GM19025 (cell line): ENCODE measurements at regions not wholly inside any gene's neighbourhood (a gene's known extent, or its start where the extent isn't known, plus 50 kb on each side); places are given as distances from the start of the nearest gene placed in this dataset.

Experiments used
- ATAC-seq: cut with Tn5 transposase; IDR thresholded peaks from one replicate; pipeline ENCODE4 v1.9.1; 2021; ENCODE audit warnings: mild to moderate bottlenecking, low read depth, moderate library complexity; ENCODE audit not compliant: unreplicated experiment

DNA sequence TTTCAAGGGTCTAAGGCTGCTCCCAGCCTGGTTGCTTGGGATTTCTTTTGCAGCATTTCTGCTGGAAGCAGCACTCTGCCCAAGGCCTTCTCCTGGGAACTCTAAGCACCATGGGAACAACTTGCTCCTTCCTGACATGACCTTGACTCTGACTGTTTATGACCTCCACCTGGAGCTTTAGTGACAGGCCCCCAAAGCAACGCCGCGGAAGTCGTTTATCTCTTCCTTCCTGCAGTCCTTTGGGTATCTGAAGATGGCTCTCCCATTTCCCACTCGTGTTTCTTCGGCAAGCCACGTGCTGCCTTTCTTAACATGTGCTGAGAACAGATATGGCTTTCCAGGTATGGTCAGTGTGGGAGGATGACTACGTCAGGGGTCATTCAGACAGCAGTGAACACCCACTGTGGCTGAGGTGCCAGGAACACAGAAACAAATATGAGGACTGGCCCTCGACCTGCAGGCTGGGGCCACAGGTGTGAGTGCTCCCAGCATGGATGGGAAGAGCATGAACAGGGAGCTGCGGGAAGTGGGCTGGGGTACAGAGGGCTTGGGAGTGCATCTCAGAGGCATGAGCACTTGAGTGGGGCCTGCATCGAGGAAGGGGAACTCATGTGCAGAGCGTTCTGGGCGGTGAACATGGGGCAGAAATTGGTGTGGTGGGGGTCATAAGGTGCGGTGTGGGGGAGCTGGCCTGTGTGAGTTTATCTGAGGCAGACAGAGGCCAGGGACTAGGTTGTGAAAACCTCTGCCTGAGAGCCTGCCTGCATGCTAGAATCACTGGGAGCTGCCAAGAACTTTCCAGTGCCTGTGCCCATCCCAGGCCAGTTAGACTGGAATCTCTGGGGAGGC lies 140.5 kb downstream of the TSN start:
- ATAC-seq = no peak

DNA sequence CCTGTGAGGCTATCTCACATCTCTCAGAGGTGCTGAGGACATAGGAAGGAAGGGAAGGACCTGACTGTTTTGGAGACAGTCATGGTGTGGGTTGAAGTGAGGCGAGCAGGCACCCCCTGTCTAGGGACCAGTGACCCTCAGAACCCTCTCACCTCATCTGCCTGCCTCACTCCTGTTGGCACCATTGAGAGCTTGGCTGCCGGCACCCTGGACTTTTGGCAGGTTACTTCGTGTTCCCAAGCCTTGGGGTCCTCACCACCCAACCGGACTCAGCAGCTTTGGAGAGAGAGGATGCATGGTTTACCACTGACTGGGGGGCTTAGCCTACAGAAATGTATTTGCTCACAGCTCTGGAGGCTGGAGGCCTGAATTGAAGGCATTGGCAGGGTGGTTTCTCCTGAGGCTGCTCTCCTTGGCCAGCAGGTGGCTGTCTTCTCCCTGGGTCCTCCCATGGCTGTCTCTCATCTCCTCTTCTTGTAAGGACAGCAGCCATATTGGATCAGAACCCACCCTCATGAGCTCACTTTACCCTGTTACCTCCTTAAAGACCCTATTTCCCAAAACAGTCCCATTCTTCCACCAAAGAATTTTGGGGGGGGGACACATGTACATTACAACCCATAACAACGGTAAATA lies 142.0 kb downstream of the TSN start:
- peak; percentile 74 for ATAC-seq

DNA sequence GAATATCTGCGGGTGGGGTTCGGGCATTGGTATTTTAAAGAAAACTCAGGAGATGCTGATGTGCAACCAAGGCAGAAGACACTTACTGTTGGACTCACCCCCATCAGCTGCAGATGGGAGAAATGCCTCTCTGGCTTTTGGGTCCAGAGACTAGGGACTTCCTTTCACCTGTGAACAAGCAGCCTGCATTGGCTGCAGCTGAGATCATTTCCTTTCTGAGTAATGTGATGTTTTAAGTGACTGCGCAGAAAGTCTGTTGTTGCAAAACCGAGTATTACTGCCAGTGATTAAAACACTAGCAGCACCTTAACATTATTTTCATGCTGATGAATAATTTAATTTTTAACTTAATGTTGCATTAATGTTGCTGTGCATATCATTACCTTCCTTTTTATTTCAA lies 143.0 kb downstream of the TSN start:
- ATAC-seq = no peak

DNA sequence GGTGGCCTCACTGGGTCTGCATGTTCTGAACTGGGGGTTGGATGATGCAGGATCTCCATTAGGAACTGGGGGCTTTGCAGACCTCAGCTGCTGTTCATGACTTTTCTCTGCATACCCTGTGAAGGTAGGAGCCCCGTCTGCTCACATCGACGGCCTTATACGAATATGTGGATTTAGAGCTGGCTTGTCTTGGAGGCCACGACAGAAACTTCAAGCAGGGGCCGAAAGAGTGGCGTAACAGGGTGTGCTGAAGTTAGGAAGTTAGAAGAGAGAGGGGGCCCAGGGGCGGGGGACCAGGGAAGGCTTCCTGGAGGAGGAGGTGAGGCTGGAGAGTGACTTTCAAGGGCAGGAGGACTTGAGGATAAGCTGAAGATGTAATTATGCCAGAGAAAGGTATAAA lies 144.9 kb downstream of the TSN start:
- no peak for ATAC-seq

DNA sequence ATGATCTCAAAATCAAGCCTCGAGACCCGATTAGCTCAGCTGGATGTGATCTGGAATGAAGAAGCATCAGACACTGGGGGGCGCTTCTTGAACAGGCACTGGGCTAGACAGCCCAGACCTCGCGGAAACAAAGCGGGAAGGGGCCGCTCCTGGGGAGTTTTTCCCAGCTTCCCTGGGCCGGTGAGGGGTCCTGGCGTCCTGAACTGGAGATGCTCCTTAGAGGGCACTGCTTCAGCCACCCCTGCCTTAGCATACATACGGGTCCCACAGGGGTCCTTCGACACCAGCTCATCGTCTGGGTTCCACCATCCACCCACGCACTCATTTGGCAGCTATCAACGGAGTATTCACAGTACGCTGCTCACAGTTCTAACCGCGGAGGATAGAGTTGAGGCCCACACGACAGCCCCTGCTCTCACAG lies 146.7 kb downstream of the TSN start:
- ATAC-seq = no peak

DNA sequence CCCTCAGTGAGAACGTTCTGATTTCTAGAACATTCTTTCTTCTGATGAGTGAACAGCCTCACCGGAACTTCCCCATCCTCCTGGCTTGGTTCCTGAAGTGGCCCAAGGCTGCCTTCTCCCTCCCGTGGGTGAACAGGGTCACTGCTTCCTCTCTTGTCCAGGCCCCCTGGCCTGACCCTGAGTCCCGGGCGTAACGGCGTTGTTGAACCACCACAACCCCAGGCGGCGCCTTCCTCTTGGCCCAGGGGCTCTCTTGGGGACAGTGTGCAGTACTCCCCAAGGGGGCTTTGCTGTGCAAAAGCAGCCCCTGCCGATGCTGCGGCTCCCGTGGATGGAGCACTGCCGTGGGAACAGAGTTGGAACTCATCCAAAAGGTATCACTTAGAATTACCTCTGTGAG lies 147.2 kb downstream of the TSN start:
- no peak for ATAC-seq

DNA sequence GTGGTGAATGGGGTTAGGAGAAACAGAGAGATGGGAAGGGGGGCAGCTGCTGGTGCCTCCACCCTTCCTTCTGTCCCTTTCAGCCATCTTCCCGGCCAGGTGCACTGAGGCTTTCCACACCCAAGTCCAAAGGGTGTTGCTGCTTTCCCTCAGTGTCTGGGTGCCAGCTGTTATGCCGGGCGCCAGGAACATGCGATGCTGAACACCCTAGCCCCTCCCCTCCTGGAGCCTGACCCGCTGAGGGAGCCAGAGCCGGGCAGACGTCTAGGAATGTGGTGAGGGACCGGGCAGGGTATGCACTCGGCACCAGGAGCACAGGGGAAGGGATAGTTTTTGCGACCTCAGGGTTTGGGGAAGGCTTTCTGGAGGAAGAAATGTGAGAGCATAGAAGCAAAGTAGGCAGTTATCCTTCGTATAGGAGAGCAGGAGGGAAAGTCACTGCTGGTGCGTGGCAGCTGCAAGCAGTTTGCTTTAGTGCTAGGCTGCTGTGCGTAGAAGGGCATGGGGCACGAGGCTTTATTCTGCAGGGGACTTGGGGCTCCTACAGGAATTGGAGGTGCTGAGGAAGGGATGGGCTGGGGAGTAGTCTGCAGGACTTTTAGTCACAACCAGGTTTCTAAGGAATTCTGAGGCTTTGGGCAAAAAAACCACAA lies 147.7 kb downstream of the TSN start:
- ATAC-seq = no peak

DNA sequence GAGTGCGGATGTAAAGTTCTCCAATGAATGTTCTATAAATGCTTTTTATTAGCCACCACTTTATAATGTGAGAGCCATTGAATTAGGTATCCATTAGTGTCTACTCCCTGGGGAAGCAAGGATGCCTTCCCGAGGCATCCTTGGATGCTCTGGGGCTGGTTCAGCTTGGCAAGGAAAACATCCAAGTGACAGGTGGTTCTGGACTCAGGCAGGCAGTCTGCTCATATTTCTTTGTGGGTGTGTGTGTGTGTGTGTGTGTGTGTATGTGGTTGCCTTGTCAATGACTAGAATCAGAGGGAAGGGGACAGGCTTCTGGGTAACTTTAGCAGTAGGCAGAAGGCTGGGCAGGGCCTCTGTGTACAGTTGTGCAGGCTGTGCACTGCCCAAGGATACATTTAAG lies 149.2 kb downstream of the TSN start:
- ATAC-seq = no peak

DNA sequence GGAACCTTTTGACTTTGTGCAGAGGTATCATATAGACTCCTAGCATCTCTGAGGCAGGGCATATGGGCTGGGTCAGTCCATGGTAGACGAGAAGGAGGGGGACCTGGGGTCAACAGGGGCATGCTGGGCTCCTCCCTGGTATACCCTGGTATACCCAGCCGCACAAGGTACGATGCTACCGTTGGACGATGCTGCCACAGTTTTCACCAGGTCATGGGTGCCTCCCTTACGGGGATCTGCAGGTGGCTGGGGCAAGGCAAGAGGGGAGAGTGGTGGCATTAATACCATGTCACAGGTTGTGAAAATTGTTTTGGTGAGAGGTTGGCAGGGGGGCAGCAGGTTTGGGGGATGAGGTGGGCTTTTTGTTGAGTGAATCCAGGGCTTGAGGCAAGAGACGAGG lies 149.8 kb downstream of the TSN start:
- no peak for ATAC-seq

DNA sequence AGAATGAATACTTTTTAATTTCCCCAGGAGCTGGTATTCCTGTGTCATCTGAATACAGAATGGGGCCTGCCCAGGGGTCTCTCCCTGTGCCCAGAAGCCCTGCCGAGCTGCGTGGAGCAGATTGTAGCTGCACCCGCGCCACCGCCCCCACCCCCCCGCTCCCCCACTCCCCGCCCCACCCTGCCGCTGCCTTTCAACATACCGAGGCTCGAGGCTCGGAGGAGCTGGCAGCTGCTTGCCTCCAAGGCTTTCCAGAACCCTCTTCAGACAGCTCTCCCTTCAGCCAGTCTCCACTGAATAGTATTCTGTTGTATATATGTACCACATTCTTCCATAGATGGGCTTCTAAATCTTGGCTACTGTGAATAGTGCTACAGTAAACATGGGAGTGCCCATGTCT lies 150.7 kb downstream of the TSN start:
- ATAC-seq = no peak

DNA sequence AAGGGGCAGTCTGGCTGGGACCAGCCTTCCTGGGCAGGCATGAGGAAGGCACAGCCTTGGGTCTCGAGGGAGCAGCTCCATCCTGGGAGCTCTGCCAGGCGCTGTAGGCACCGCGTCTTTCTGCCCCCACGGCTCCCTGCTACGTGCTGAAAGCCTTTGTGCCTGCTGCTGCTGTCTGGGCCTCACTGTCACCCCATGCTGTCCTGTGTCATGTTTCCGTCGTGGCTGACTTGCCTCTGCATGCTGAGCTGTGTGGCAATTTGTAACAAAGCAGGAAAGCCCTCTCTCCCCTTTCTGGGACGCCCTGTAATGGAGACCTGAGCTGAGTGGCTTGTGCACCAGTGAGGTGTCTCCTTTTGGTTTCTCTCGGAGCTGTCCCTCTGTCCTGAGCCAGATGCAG lies 152.5 kb downstream of the TSN start:
- ATAC-seq = no peak

DNA sequence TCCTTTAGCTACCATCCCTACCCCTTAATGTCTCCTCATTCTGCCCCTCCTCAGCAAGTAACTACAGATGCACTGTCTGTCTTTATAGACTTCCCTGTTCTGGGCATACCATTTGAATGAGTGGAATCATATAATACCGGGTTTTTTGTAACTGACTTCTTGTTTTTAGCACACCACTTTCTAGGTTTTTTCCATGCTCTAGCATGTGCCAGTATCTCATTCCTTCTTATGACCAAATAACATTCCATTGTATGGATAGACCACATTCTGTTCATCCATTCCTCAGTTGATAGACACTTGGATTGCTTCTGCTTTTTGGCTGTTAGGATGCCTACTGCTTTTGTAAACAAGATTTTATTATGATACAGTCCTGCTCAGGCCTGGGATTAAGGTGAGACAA lies 154.7 kb downstream of the TSN start:
- no peak for ATAC-seq

DNA sequence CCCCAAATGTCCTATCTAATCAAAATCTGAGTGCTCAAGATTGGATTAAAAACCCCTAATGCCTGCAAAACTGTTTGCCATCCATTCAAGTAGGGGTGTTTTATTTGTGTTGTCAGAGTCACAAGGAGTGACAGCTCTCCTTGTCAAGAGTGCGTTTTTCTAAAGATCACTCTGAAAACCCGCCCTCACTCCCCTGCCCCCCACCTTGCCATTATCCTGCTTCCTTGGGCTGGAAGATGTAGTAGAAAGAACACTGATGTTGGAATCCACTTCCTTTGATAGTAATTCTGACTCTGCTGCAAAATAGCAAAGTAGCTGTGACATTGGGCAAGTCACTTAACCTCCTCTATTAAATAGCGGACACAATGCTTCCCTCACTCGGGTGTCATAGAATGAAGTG lies 155.6 kb downstream of the TSN start:
- no peak for ATAC-seq

DNA sequence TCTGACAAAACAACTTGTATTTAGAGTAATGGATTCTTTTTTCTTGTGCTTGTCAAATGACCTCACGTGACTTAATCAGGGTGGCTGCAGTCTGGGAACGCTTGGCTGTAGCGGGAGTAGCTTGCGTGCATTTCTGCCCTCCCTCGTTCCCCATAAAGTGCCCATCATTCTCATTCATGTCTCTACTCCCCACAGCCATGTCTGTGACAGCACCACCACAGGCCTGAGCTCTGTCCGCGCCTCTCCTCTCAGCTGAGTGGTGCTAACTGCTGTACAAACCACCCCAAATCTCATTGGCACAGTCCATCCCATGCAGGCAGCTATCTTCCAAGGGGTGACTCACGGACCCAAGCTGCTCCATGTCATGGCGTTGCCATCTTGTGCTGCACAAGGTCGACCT lies 161.7 kb downstream of the TSN start:
- no peak for ATAC-seq

DNA sequence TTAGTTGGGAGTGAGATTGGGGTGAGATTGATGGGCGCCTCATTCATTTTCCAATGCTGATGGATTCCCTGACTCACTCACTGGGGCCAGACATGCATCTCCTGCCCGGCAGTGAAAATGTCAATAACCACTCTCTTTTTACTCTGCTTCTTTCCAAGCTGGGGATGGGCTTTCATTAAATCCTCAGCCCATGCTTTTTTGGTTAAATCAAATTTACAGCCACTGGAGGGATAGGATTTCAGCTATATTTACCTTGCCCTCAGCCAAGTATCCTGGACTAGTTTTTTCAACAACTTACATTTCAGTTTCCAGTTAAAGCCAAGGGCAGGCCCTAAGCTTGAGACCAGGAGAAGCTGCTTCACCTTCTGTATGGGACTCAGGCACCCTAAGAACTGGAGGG lies 162.8 kb downstream of the TSN start:
- no peak for ATAC-seq

DNA sequence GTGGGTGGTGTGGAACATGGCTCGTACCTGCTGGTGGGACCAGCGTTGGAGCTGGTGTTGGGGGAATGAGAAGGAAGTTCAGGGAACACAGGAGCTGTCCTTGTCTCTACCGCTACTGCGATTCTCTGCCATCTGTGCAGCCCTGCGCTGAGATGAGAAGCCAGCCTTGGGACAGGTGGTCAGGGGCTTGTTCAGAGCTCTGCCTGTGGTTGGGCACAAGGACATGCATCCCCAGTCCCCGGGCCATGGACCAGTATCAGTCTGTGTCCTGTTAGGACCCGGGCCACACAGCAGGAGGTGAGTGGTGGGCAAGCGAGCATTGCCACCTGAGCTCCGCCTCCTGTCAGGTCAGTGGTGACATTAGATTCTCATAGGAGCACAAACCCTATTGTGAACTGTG lies 164.4 kb downstream of the TSN start:
- ATAC-seq = no peak

DNA sequence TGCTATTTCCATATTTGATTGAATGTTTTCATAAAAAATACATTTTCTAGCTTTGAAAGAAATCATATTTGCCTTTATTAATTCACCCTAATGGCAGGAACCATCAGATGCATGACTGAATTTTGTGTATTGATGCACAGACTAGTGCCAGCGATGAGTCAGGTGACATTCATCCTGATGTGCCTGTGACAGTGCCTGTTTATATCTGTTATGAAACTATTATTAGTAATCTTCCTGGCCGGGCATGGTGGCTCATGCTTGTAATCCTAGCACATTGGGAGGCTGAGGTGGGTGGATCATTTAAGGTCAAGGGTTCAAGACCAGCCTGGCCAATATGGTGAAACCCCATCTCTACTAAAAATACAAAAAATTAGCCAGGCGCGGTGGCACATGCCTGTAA lies 170.0 kb downstream of the TSN start:
- ATAC-seq = no peak

DNA sequence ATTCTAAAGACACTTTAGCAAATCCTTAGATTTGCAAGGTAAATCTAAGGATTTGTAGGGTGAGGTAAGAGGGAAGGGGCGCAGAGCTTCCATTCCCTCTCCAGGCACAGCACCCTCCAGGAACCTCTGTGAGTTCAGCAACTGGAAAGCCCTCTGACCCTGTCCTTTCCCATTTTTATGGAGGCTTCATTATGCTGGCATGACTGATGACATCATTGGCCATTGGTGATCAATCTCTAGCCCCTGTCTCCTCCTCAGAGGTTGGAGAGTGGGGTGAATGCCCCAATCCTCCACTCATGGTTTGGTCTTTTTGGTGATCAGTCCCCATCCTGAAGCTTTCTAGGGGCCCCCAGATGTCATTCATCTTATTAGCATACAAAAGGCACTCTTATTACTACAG lies 187.8 kb downstream of the TSN start:
- no peak for ATAC-seq

DNA sequence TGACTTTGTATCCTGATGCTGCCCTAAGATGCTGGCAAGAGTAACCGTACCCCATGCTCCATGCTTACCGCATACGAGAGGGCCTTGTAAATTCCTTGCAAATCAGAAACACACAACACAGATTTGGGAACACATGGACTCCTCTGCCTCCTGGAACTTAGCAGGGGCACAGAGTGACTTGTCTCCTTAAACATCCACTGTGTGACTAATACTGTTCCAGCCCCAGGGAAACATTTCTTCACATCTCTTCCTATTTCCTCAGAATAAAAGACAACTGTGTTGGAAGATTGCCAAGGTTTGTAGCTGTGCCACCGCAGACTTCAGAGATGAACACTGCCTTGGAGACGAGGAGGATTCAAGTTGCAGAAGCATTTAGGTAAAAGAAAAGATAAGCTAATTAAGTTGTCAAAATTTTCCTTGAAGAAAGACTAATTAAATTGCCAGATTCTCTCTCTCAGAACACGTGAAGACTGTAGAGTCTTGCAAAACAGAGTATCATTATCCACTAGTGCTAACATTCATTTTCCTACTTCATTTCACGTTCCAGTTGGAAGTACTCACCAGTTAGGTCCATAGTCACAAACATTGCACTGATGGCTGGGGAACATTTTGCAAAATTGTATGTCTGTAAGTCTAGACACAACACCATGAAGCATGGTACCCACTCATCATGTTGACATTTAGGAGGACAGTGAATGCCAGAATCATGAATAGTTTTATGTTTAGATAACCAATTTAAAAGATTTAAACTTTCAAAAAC lies 188.8 kb downstream of the TSN start:
- no peak for ATAC-seq

DNA sequence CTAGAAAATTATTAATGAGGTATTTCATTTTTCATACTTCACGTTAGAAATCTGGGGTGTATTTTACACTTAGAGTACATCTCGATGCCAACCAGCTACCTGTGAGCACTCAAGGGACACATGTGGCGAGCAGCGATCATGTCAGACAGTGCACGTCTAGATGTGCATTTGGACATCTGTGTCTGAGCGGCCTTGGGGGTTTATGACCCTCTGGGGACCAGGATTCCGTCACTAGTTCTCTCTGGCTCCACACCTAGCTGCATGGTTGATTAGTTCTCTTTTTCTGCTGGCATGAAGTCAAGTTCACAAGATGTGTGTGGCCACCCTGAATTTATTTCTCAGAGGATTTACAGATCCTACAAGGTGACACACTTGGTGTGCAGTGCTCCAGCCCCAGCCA lies 192.2 kb downstream of the TSN start:
- no peak for ATAC-seq

DNA sequence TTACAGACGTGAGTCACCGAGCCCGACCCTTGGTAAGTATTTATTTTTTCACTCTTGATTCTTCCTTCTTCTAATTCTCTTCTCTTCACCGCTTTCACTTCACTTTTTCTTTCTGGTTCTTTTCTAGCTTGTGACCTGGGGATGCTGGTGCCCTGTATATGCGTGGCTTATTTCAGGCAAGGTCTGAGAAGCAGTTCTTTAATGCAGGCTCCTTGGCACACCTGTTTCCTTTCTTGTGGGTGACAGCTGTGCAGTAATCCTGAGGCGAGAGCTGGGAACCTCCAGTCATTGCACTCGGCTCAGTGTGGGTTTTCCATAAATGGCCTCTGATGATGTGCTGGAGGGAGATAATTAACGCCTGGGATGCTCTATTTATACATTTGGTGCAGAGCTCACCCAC lies 193.8 kb downstream of the TSN start:
- ATAC-seq = no peak
